ENCODE measurements at regions not wholly inside any gene's neighbourhood (a gene's known extent, or its start where the extent isn't known, plus 50 kb on each side); places are given as distances from the start of the nearest gene placed in this dataset.

DNA sequence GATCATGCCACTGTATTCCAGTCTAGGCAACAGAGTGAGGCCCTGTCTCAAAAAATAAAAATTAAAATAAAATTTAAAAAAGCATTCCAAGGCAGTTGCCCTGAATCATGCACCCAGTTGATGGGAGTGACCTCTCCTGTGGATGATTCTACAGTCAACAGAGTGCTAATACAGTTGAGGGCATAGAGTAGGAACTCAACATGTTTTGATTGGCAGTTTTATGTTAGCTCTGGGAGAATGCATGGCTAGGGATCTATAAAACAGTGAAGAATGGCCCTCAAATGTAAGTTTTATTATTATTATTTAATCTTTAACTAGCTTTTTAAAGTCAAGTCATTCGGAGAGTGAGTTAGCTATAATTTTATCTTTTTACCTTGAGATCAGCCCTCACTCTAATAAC is 228.5 kb upstream of the ITGA4 start:
- Histone ChIP-seq H3K4me3 (ENCODE audit: low read depth, low read length) (no peak overlapping the region), H4K12ac (ENCODE audit: low read depth, low read length) (no peak overlapping the region), H3K9me3 (ENCODE audit: insufficient read depth, low read depth, low read length) (no peaks in the 10 kb centered on the region), H3K14ac (ENCODE audit: low read length) (no peak overlapping the region), H3K27me3 (ENCODE audit: insufficient read depth, low read length) (no peaks in the 10 kb centered on the region), H2AK5ac (ENCODE audit: low read length) (no peak overlapping the region), H2BK5ac (ENCODE audit: low read depth, low read length, poor library complexity) (no peak overlapping the region), H3K4ac (ENCODE audit: low read depth, low read length) (no peak overlapping the region), H3K79me2 (ENCODE audit: control insufficient read depth, insufficient read depth, low read length, poor library complexity) (no peaks in the 10 kb centered on the region), H3K9ac (ENCODE audit: low read length) (no peak overlapping the region), H3K36me3 (ENCODE audit: control insufficient read depth in 1 of 2, insufficient read depth in 2 of 2, low read length in 2 of 2) (no peaks in the 10 kb centered on the region), H2BK12ac (ENCODE audit: low read length) (no peak overlapping the region), H4K91ac (ENCODE audit: low read depth, low read length) (no peak overlapping the region), H3K4me2 (ENCODE audit: low read length) (no peak overlapping the region), H3K23ac (ENCODE audit: low read length) (no peak overlapping the region), H3K18ac (ENCODE audit: low read length) (no peak overlapping the region), H3K79me1 (ENCODE audit: low read length) (no peaks in the 10 kb centered on the region), H2AFZ (ENCODE audit: insufficient read depth, low read length, poor library complexity) (no peak overlapping the region), H3K4me1 (ENCODE audit: control insufficient read depth in 1 of 2, insufficient read depth in 2 of 2, low read length in 2 of 2) (no peaks in the 10 kb centered on the region), H4K8ac (ENCODE audit: low read depth, low read length) (no peak overlapping the region), H2BK120ac (ENCODE audit: insufficient read depth, low read length, poor library complexity) (no peak overlapping the region), H3K27ac (ENCODE audit: low read depth, low read length) (no peak overlapping the region)
- DNase-seq: no peak
- WGBS (ENCODE audit: extremely low coverage, insufficient coverage, insufficient read length): no CpG with 5 or more reads among the region's 1 CpG

DNA sequence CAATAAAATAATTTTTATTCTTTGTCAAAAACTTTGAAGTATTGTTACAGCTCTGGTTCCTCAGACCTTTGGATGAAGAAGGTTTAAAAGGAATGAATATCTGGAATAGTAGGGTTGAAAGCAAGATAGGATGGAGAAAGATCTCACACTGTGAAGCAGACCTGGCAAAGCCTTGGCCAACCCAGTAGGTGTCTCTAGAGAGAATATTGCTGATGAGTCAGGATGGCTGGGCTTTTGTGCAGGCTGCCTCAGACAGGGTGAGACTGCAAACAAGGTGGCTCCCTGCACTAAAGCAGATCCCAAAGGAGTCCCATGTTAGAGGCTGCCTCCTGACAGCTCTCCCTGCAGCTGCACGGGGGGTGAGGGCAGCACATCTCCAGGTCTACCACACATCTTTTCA is 226.0 kb upstream of the ITGA4 start:
- Histone ChIP-seq H3K4ac (ENCODE audit: low read depth, low read length) (no peak overlapping the region), H3K27ac (ENCODE audit: low read depth, low read length) (no peak overlapping the region), H2AFZ (ENCODE audit: insufficient read depth, low read length, poor library complexity) (no peak overlapping the region), H4K8ac (ENCODE audit: low read depth, low read length) (no peak overlapping the region), H3K4me3 (ENCODE audit: low read depth, low read length) (no peak overlapping the region), H3K79me2 (ENCODE audit: control insufficient read depth, insufficient read depth, low read length, poor library complexity) (no peaks in the 10 kb centered on the region), H3K9me3 (ENCODE audit: insufficient read depth, low read depth, low read length) (no peaks in the 10 kb centered on the region), H3K14ac (ENCODE audit: low read length) (no peak overlapping the region), H3K27me3 (ENCODE audit: insufficient read depth, low read length) (no peaks in the 10 kb centered on the region), H3K4me1 (ENCODE audit: control insufficient read depth in 1 of 2, insufficient read depth in 2 of 2, low read length in 2 of 2) (no peaks in the 10 kb centered on the region), H3K4me2 (ENCODE audit: low read length) (no peak overlapping the region), H2BK12ac (ENCODE audit: low read length) (no peak overlapping the region), H3K79me1 (ENCODE audit: low read length) (no peaks in the 10 kb centered on the region), H3K18ac (ENCODE audit: low read length) (no peak overlapping the region), H4K12ac (ENCODE audit: low read depth, low read length) (no peak overlapping the region), H2BK120ac (ENCODE audit: insufficient read depth, low read length, poor library complexity) (no peak overlapping the region), H3K36me3 (ENCODE audit: control insufficient read depth in 1 of 2, insufficient read depth in 2 of 2, low read length in 2 of 2) (no peaks in the 10 kb centered on the region), H4K91ac (ENCODE audit: low read depth, low read length) (no peak overlapping the region), H3K23ac (ENCODE audit: low read length) (no peak overlapping the region), H3K9ac (ENCODE audit: low read length) (no peak overlapping the region), H2BK5ac (ENCODE audit: low read depth, low read length, poor library complexity) (no peak overlapping the region), H2AK5ac (ENCODE audit: low read length) (no peak overlapping the region)
- no CpG with 5 or more reads among the region's 1 CpG for WGBS (ENCODE audit: extremely low coverage, insufficient coverage, insufficient read length)
- DNase-seq: no peak

DNA sequence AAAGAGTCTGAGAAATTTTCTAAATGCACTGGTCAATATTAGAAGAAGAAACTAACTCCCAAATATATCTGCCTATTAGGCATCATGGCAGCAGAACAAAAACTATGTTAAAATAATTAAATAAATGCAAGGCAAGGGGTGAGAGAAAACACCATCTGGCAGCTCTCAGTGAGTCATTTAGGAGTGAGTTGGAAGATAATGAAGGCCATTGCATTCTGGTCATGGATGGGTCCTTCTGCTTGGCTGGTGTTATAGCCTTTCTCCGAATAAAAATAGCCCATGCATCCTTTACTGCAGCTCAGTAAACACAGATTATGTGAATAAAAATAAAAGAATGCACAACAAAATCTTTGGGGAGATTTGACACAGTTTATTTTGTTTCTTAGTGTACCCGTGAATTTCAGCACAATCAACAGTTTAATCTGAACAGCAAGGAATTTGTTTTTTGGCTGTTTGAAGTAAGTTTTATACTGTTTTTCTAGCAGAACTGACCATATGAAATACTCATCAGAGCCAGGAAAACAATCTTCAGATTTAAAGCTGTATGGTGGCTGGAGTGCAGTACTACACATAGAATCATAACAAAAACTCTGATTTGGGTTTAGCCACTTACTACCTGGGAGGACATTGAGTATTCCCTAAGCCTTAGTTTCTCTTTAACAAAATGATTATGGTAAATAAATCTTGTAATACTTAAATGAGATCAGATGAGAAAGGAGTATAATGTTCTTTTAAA is 225.1 kb upstream of the ITGA4 start:
- H2BK120ac ChIP-seq (ENCODE audit: insufficient read depth, low read length, poor library complexity): no peak overlapping the region
- no peak overlapping the region for H3K9ac ChIP-seq (ENCODE audit: low read length)
- no peaks in the 10 kb centered on the region for H3K79me2 ChIP-seq (ENCODE audit: control insufficient read depth, insufficient read depth, low read length, poor library complexity)
- no peaks in the 10 kb centered on the region for H3K4me1 ChIP-seq (ENCODE audit: control insufficient read depth in 1 of 2, insufficient read depth in 2 of 2, low read length in 2 of 2)
- H3K79me1 ChIP-seq (ENCODE audit: low read length): no peaks in the 10 kb centered on the region
- no peak overlapping the region for H4K8ac ChIP-seq (ENCODE audit: low read depth, low read length)
- H3K18ac ChIP-seq (ENCODE audit: low read length): no peak overlapping the region
- no peak overlapping the region for H3K27ac ChIP-seq (ENCODE audit: low read depth, low read length)
- no peak overlapping the region for H3K4me3 ChIP-seq (ENCODE audit: low read depth, low read length)
- no peak overlapping the region for H3K14ac ChIP-seq (ENCODE audit: low read length)
- no peak overlapping the region for H3K4me2 ChIP-seq (ENCODE audit: low read length)
- H3K23ac ChIP-seq (ENCODE audit: low read length): no peak overlapping the region
- no CpG with 5 or more reads among the region's 2 CpGs for WGBS (ENCODE audit: extremely low coverage, insufficient coverage, insufficient read length)
- no peak overlapping the region for H2AK5ac ChIP-seq (ENCODE audit: low read length)
- H2BK12ac ChIP-seq (ENCODE audit: low read length): no peak overlapping the region
- H3K9me3 ChIP-seq (ENCODE audit: insufficient read depth, low read depth, low read length): no peaks in the 10 kb centered on the region
- H4K91ac ChIP-seq (ENCODE audit: low read depth, low read length): no peak overlapping the region
- H2AFZ ChIP-seq (ENCODE audit: insufficient read depth, low read length, poor library complexity): no peak overlapping the region
- H3K36me3 ChIP-seq (ENCODE audit: control insufficient read depth in 1 of 2, insufficient read depth in 2 of 2, low read length in 2 of 2): no peaks in the 10 kb centered on the region
- no peak overlapping the region for H3K4ac ChIP-seq (ENCODE audit: low read depth, low read length)
- H4K12ac ChIP-seq (ENCODE audit: low read depth, low read length): no peak overlapping the region
- DNase-seq: no peak
- no peak overlapping the region for H2BK5ac ChIP-seq (ENCODE audit: low read depth, low read length, poor library complexity)
- H3K27me3 ChIP-seq (ENCODE audit: insufficient read depth, low read length): no peaks in the 10 kb centered on the region

DNA sequence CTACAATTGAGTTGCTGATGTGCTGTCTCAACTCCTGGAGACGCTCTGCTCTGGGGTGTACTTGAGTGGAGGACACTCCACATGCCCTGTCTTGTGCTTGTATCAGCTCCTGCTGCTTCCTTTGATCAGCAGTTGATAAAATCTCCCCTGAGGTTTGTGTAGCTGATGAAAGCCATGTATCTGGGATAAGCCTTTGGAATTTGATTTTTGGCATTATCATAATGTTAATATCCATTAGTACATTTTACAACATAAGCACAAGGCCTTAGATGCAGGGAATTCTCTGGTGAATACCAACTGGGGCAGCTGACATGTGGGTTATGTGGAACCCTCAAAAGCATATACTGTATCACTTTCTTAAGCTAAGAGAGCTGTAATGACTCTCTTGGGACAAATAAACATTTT is 222.7 kb upstream of the ITGA4 start:
- Histone ChIP-seq H3K4ac (ENCODE audit: low read depth, low read length) (no peak overlapping the region), H4K12ac (ENCODE audit: low read depth, low read length) (no peak overlapping the region), H3K23ac (ENCODE audit: low read length) (no peak overlapping the region), H2BK120ac (ENCODE audit: insufficient read depth, low read length, poor library complexity) (no peak overlapping the region), H3K9ac (ENCODE audit: low read length) (no peak overlapping the region), H3K36me3 (ENCODE audit: control insufficient read depth in 1 of 2, insufficient read depth in 2 of 2, low read length in 2 of 2) (no peaks in the 10 kb centered on the region), H2BK5ac (ENCODE audit: low read depth, low read length, poor library complexity) (no peak overlapping the region), H3K4me3 (ENCODE audit: low read depth, low read length) (no peak overlapping the region), H3K4me2 (ENCODE audit: low read length) (no peak overlapping the region), H3K18ac (ENCODE audit: low read length) (no peak overlapping the region), H2AFZ (ENCODE audit: insufficient read depth, low read length, poor library complexity) (no peak overlapping the region), H3K14ac (ENCODE audit: low read length) (no peak overlapping the region), H3K27me3 (ENCODE audit: insufficient read depth, low read length) (no peaks in the 10 kb centered on the region), H3K79me2 (ENCODE audit: control insufficient read depth, insufficient read depth, low read length, poor library complexity) (no peaks in the 10 kb centered on the region), H3K4me1 (ENCODE audit: control insufficient read depth in 1 of 2, insufficient read depth in 2 of 2, low read length in 2 of 2) (no peaks in the 10 kb centered on the region), H4K8ac (ENCODE audit: low read depth, low read length) (no peak overlapping the region), H4K91ac (ENCODE audit: low read depth, low read length) (no peak overlapping the region), H3K27ac (ENCODE audit: low read depth, low read length) (no peak overlapping the region), H2BK12ac (ENCODE audit: low read length) (no peak overlapping the region), H3K9me3 (ENCODE audit: insufficient read depth, low read depth, low read length) (no peaks in the 10 kb centered on the region), H3K79me1 (ENCODE audit: low read length) (no peaks in the 10 kb centered on the region), H2AK5ac (ENCODE audit: low read length) (no peak overlapping the region)
- WGBS (ENCODE audit: extremely low coverage, insufficient coverage, insufficient read length): no CpG with 5 or more reads among the region's 1 CpG
- no peak for DNase-seq
